ENCODE measurements at regions not wholly inside any gene's neighbourhood (a gene's known extent, or its start where the extent isn't known, plus 50 kb on each side); places are given as distances from the start of the nearest gene placed in this dataset.
A peak's percentile ranks its signal among the peaks of the same experiment; 100 is the strongest.

GRCh38 chr13:47798906-47799305, 202.2 kb downstream of the SUCLA2 start:
- TF ChIP-seq CTCF (IDR thresholded peaks at IDR 0.05; ENCODE audit: insufficient read depth, low read length, poor library complexity, severe bottlenecking): peak; percentile 40
- DNase-seq (ENCODE audit: low read depth): no peak
- Histone ChIP-seq H3K27me3 (ENCODE audit: control insufficient read depth, insufficient read depth, low read length) (no peaks in the 10 kb centered on the region), H3K4me3 (ENCODE audit: low read depth, low read length) (no peak overlapping the region), H3K36me3 (ENCODE audit: control insufficient read depth, insufficient read depth, low read length) (no peaks in the 10 kb centered on the region)

- DNase-seq (ENCODE audit: low read depth): no peak
These were observed 202.9 kb downstream of the SUCLA2 start for GRCh38 chr13:47798194-47798593.

GRCh38 chr13:47796816-47797215, 204.3 kb downstream of the SUCLA2 start:
- no peaks in the 10 kb centered on the region for H3K36me3 ChIP-seq (ENCODE audit: control insufficient read depth, insufficient read depth, low read length)
- no peak for TF ChIP-seq CTCF (IDR thresholded peaks at IDR 0.05; ENCODE audit: insufficient read depth, low read length, poor library complexity, severe bottlenecking)
- no peaks in the 10 kb centered on the region for H3K27me3 ChIP-seq (ENCODE audit: control insufficient read depth, insufficient read depth, low read length)
- no peak overlapping the region for H3K4me3 ChIP-seq (ENCODE audit: low read depth, low read length)
- DNase-seq (ENCODE audit: low read depth): no peak

More at GRCh38 chr13:47798194-47798593, 202.9 kb downstream of the SUCLA2 start:
- Histone ChIP-seq H3K4me3 (ENCODE audit: low read depth, low read length) (no peak overlapping the region), H3K27me3 (ENCODE audit: control insufficient read depth, insufficient read depth, low read length) (no peaks in the 10 kb centered on the region), H3K36me3 (ENCODE audit: control insufficient read depth, insufficient read depth, low read length) (no peaks in the 10 kb centered on the region)
- TF ChIP-seq CTCF (IDR thresholded peaks at IDR 0.05; ENCODE audit: insufficient read depth, low read length, poor library complexity, severe bottlenecking): no peak

GRCh38 chr13:47794963-47795362, 206.1 kb downstream of the SUCLA2 start:
- Histone ChIP-seq H3K4me3 (ENCODE audit: low read depth, low read length) (no peak overlapping the region), H3K36me3 (ENCODE audit: control insufficient read depth, insufficient read depth, low read length) (no peaks in the 10 kb centered on the region), H3K27me3 (ENCODE audit: control insufficient read depth, insufficient read depth, low read length) (no peaks in the 10 kb centered on the region)
- DNase-seq (ENCODE audit: low read depth): no peak
- TF ChIP-seq CTCF (IDR thresholded peaks at IDR 0.05; ENCODE audit: insufficient read depth, low read length, poor library complexity, severe bottlenecking): peak; percentile 61

GRCh38 chr13:47790755-47791154, 210.3 kb downstream of the SUCLA2 start:
- no peaks in the 10 kb centered on the region for H3K27me3 ChIP-seq (ENCODE audit: control insufficient read depth, insufficient read depth, low read length)
- TF ChIP-seq CTCF (IDR thresholded peaks at IDR 0.05; ENCODE audit: insufficient read depth, low read length, poor library complexity, severe bottlenecking): no peak
- no peak for DNase-seq (ENCODE audit: low read depth)
- no peak overlapping the region for H3K4me3 ChIP-seq (ENCODE audit: low read depth, low read length)
- no peaks in the 10 kb centered on the region for H3K36me3 ChIP-seq (ENCODE audit: control insufficient read depth, insufficient read depth, low read length)

- DNase-seq (ENCODE audit: low read depth): no peak
These were observed 212.2 kb downstream of the SUCLA2 start for GRCh38 chr13:47788844-47789243.

More at GRCh38 chr13:47788844-47789243, 212.2 kb downstream of the SUCLA2 start:
- no peak for TF ChIP-seq CTCF (IDR thresholded peaks at IDR 0.05; ENCODE audit: insufficient read depth, low read length, poor library complexity, severe bottlenecking)
- no peak overlapping the region for H3K4me3 ChIP-seq (ENCODE audit: low read depth, low read length)
- no peaks in the 10 kb centered on the region for H3K27me3 ChIP-seq (ENCODE audit: control insufficient read depth, insufficient read depth, low read length)
- no peaks in the 10 kb centered on the region for H3K36me3 ChIP-seq (ENCODE audit: control insufficient read depth, insufficient read depth, low read length)

All from kidney epithelial cell (primary cell).